HEK293 (cell line): ENCODE measurements at regions not wholly inside any gene's neighbourhood (a gene's known extent, or its start where the extent isn't known, plus 50 kb on each side); places are given as distances from the start of the nearest gene placed in this dataset.

ENCODE experiments used
- CTCF ChIA-PET: fragments of 350-600 bp; formaldehyde crosslinking; extraction: SDS; loops from one replicate; lab custom pipeline; 2021; ENCODE audit warnings: antibody characterized with exemption; lab: Yijun Ruan, JAX
- POLR2A ChIA-PET: fragments of 300-600 bp; formaldehyde crosslinking; extraction: SDS; loops from one replicate; lab custom pipeline; 2020; ENCODE audit warnings: antibody characterized with exemption, inconsistent platforms; lab: Yijun Ruan, JAX
- H3K27ac ChIP-seq: fragments of 200-500 bp; sonication (Bioruptor generic); 2 replicates; pipeline ENCODE4 v1.5.1; 2014; ENCODE audit warnings: low read depth, low read length, control low read depth, inconsistent platforms; ENCODE audit errors: extremely low read depth
- H3K36me3 ChIP-seq, 2 experiments: fragments of 200-500 bp in 1 of 2; sonication (Bioruptor generic) in 1 of 2; 1 replicate in 1 of 2; 2 replicates in 1 of 2; pipeline ENCODE4 v1.5.1; 2014 to 2017; ENCODE audit warnings: inconsistent platforms in 2 of 2, low read length in 2 of 2; ENCODE audit not compliant: control insufficient read depth in 2 of 2, insufficient read depth in 1 of 2
- H3K4me1 ChIP-seq: fragments of 200-500 bp; sonication (Bioruptor generic); 2 replicates; pipeline ENCODE4 v1.5.1; 2014; ENCODE audit warnings: mild to moderate bottlenecking, low read length, inconsistent platforms; ENCODE audit not compliant: control insufficient read depth, insufficient read depth
- H3K4me3 ChIP-seq: 2 replicates; pipeline ENCODE4 v1.5.1; 2011; ENCODE audit warnings: low read depth, mild to moderate bottlenecking, control low read depth, low read length, moderate library complexity
- H3K9me3 ChIP-seq: fragments of 200-500 bp; sonication (Bioruptor generic); 2 replicates; pipeline ENCODE4 v1.5.1; 2014; ENCODE audit warnings: low read depth, low read length, inconsistent platforms; ENCODE audit not compliant: control insufficient read depth, insufficient read depth
- ATF2 ChIP-seq: fragments of 450-650 bp; formaldehyde crosslinking; IDR thresholded peaks from 2 replicates; pipeline ENCODE4 v1.5.1; 2016; ENCODE audit warnings: missing biosample characterization, missing genetic modification characterization, low read depth
- GLIS1 ChIP-seq: fragments of 450-650 bp; formaldehyde crosslinking; IDR thresholded peaks from 2 replicates; pipeline ENCODE4 v1.5.1; 2016; ENCODE audit warnings: missing biosample characterization, missing genetic modification characterization
- HOXC10 ChIP-seq: sonication (generic); formaldehyde crosslinking; IDR thresholded peaks from 2 replicates; pipeline ENCODE4 v1.8.1; 2023; ENCODE audit warnings: mild to moderate bottlenecking, missing genetic modification reagents
- RBAK ChIP-seq: fragments of 450-650 bp; formaldehyde crosslinking; IDR thresholded peaks from 2 replicates; pipeline ENCODE4 v1.5.1; 2016; ENCODE audit warnings: missing biosample characterization, missing genetic modification characterization
- SP2 ChIP-seq: fragments of 450-650 bp; formaldehyde crosslinking; IDR thresholded peaks from 2 replicates; pipeline ENCODE4 v1.5.1; 2016; ENCODE audit warnings: missing biosample characterization, missing genetic modification characterization
- ZBTB7A ChIP-seq: fragments of 450-650 bp; formaldehyde crosslinking; IDR thresholded peaks from 2 replicates; pipeline ENCODE4 v1.5.1; 2016; ENCODE audit warnings: low read depth, missing biosample characterization, missing genetic modification characterization
- ZFP69B ChIP-seq: fragments of 450-650 bp; formaldehyde crosslinking; IDR thresholded peaks from 2 replicates; pipeline ENCODE4 v1.5.1; 2016; ENCODE audit warnings: missing biosample characterization, missing genetic modification characterization
- ZNF133 ChIP-seq: fragments of 450-650 bp; formaldehyde crosslinking; IDR thresholded peaks from 2 replicates; pipeline ENCODE4 v1.5.1; 2016; ENCODE audit warnings: missing biosample characterization, missing genetic modification characterization
- ZNF16 ChIP-seq: fragments of 450-650 bp; formaldehyde crosslinking; IDR thresholded peaks from 2 replicates; pipeline ENCODE4 v1.5.1; 2016; ENCODE audit warnings: low read depth, missing biosample characterization, missing genetic modification characterization
- ZNF266 ChIP-seq: fragments of 450-650 bp; formaldehyde crosslinking; IDR thresholded peaks from 2 replicates; pipeline ENCODE4 v1.5.1; 2016; ENCODE audit warnings: missing biosample characterization, missing genetic modification characterization, low read depth
- ZNF280D ChIP-seq: fragments of 450-650 bp; formaldehyde crosslinking; IDR thresholded peaks from 2 replicates; pipeline ENCODE4 v1.5.1; 2016; ENCODE audit warnings: missing biosample characterization, missing genetic modification characterization
- ZNF302 ChIP-seq: fragments of 450-650 bp; formaldehyde crosslinking; IDR thresholded peaks from 2 replicates; pipeline ENCODE4 v1.5.1; 2016; ENCODE audit warnings: missing biosample characterization, missing genetic modification characterization, low read depth
- ZNF350 ChIP-seq: fragments of 450-650 bp; formaldehyde crosslinking; IDR thresholded peaks from 2 replicates; pipeline ENCODE4 v1.5.0; 2017; ENCODE audit warnings: missing biosample characterization, mild to moderate bottlenecking, missing genetic modification characterization
- ZNF404 ChIP-seq: fragments of 450-650 bp; formaldehyde crosslinking; IDR thresholded peaks from 2 replicates; pipeline ENCODE4 v1.5.1; 2017; ENCODE audit warnings: missing biosample characterization, missing genetic modification characterization
- ZNF433 ChIP-seq: fragments of 450-650 bp; formaldehyde crosslinking; IDR thresholded peaks from 2 replicates; pipeline ENCODE4 v1.5.1; 2016; ENCODE audit warnings: missing biosample characterization, missing genetic modification characterization, low read depth
- ZNF488 ChIP-seq: fragments of 450-650 bp; formaldehyde crosslinking; IDR thresholded peaks from 2 replicates; pipeline ENCODE4 v1.5.1; 2016; ENCODE audit warnings: missing biosample characterization, missing genetic modification characterization
- ZNF639 ChIP-seq: fragments of 450-650 bp; formaldehyde crosslinking; IDR thresholded peaks from 2 replicates; pipeline ENCODE4 v1.5.1; 2016; ENCODE audit warnings: missing biosample characterization, missing genetic modification characterization
- ZNF704 ChIP-seq: fragments of 450-650 bp; formaldehyde crosslinking; IDR thresholded peaks from 2 replicates; pipeline ENCODE4 v1.5.1; 2016; ENCODE audit warnings: missing biosample characterization, missing genetic modification characterization
- ZSCAN16 ChIP-seq: fragments of 450-650 bp; formaldehyde crosslinking; IDR thresholded peaks from 2 replicates; pipeline ENCODE4 v1.5.1; 2016; ENCODE audit warnings: missing biosample characterization, missing genetic modification characterization

- TF ChIP-seq SP2 (tag by site-specific recombination) (no peak), ZSCAN16 (no peak), ZNF404 (no peak), RBAK (no peak)
- POLR2A ChIA-PET, result no interaction called here
- CTCF ChIA-PET, result no interaction called here
- H3K36me3 ChIP-seq, result no peaks in the 10 kb centered on the region
- no peaks in the 10 kb centered on the region for H3K4me1 ChIP-seq
- H3K9me3 ChIP-seq, result no peaks in the 10 kb centered on the region
- H3K4me3 ChIP-seq, result no peak overlapping the region
- no peak overlapping the region for H3K27ac ChIP-seq
These were observed 177.8 kb downstream of the KLHL28 start for GRCh38 chr14:44783901-44784300.

GRCh38 chr14:44782775-44783238 lies 178.9 kb downstream of the KLHL28 start:
- Histone ChIP-seq H3K27ac (no peak overlapping the region), H3K9me3 (no peaks in the 10 kb centered on the region), H3K4me3 (no peak overlapping the region), H3K4me1 (no peaks in the 10 kb centered on the region), H3K36me3 (no peaks in the 10 kb centered on the region)
- ChIA-PET POLR2A (no interaction called here), CTCF (no interaction called here)
- no peak for TF ChIP-seq HOXC10
- no peak for TF ChIP-seq ATF2 (tag by site-specific recombination)
- no peak for TF ChIP-seq ZBTB7A (tag by site-specific recombination)
- TF ChIP-seq ZNF704 (tag by site-specific recombination), result no peak
- TF ChIP-seq ZNF133 (tag by site-specific recombination), result no peak
- no peak for TF ChIP-seq ZNF488 (tag by site-specific recombination)

- no peaks in the 10 kb centered on the region for H3K9me3 ChIP-seq
- no peak overlapping the region for H3K27ac ChIP-seq
- no peak for TF ChIP-seq ZNF16 (tag by site-specific recombination)
- TF ChIP-seq ZNF350 (tag by site-specific recombination), result no peak
- TF ChIP-seq ZNF639, result no peak
- TF ChIP-seq ZNF433 (tag by site-specific recombination), result no peak
- TF ChIP-seq, all 188 proteins: peak for 0
- Histone ChIP-seq H3K4me1 (no peaks in the 10 kb centered on the region), H3K36me3 (no peaks in the 10 kb centered on the region), H3K4me3 (no peak overlapping the region)
- ChIA-PET POLR2A (no interaction called here), CTCF (no interaction called here)
These were observed 180.8 kb downstream of the KLHL28 start for GRCh38 chr14:44780989-44781388.

- CTCF ChIA-PET, result no interaction called here
- POLR2A ChIA-PET, result no interaction called here
- TF ChIP-seq GLIS1 (tag by site-specific recombination) (no peak), ZNF280D (tag by site-specific recombination) (no peak), ZNF266 (tag by site-specific recombination) (no peak), ZNF302 (tag by site-specific recombination) (no peak), ZFP69B (no peak), ATF2 (tag by site-specific recombination) (no peak)
These were observed 183.1 kb downstream of the KLHL28 start for GRCh38 chr14:44778604-44779003.

More at GRCh38 chr14:44778604-44779003, 183.1 kb downstream of the KLHL28 start:
- Histone ChIP-seq H3K9me3 (no peaks in the 10 kb centered on the region), H3K4me3 (no peak overlapping the region), H3K27ac (no peak overlapping the region), H3K4me1 (no peaks in the 10 kb centered on the region), H3K36me3 (no peaks in the 10 kb centered on the region)
